ENCODE measurements at regions not wholly inside any gene's neighbourhood (a gene's known extent, or its start where the extent isn't known, plus 50 kb on each side); places are given as distances from the start of the nearest gene placed in this dataset.
"Not testable (repeated sequence)": the region's sequence is repeated elsewhere in the genome, so short reads cannot be mapped to it uniquely, and the experiment has no call there.

DNA sequence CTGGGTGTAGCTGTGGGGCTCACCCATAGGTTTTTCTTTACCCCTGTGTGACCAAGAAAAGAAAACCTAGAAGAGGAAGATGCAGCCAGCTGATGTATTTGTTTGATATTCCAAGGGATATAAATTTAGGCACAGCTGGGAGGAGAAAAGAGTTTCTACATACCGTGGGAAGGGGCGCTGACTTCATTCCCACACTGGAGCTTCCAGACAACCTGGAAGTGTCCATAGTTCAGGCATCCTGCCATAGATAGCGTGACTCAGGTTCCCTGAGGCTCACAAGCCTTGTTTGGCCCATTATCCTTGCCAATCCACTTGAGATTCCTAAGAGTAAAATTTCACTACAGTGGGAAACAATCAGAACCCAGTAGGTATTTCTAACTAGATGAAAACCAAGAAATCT is 371.7 kb upstream of the NRP1 start:
- Histone ChIP-seq H3K27me3 (ENCODE audit: control insufficient read depth, insufficient read depth, low read length) (no peaks in the 10 kb centered on the region), H3K4me3 (ENCODE audit: low read depth, low read length) (no peak overlapping the region), H3K36me3 (ENCODE audit: control insufficient read depth, insufficient read depth, low read length) (no peaks in the 10 kb centered on the region), H3K27ac (ENCODE audit: insufficient read depth, low read length, poor library complexity, severe bottlenecking) (no peak overlapping the region), H3K9me3 (ENCODE audit: control insufficient read depth in 2 of 2, low read length in 2 of 2) (no peaks in the 10 kb centered on the region), H3K4me1 (ENCODE audit: control insufficient read depth, insufficient read depth, low read length, poor library complexity, severe bottlenecking) (no peaks in the 10 kb centered on the region)
- H3K4me1 Mint-ChIP-seq, result no peaks in the 10 kb centered on the region
- H3K4me3 Mint-ChIP-seq, result no peak overlapping the region
- H3K27ac Mint-ChIP-seq, result no peak overlapping the region
- H3K27me3 Mint-ChIP-seq, result peaks cover 4% of the 10 kb centered on the region
- peaks cover 0 to 6% (median 0%) of the 10 kb centered on the region in 7 donors for H3K9me3 Mint-ChIP-seq
- no peaks in the 10 kb centered on the region for H3K36me3 Mint-ChIP-seq
- no peak for DNase-seq
- ATAC-seq (ENCODE audit: low read depth in 2 of 2), result no peak

DNA sequence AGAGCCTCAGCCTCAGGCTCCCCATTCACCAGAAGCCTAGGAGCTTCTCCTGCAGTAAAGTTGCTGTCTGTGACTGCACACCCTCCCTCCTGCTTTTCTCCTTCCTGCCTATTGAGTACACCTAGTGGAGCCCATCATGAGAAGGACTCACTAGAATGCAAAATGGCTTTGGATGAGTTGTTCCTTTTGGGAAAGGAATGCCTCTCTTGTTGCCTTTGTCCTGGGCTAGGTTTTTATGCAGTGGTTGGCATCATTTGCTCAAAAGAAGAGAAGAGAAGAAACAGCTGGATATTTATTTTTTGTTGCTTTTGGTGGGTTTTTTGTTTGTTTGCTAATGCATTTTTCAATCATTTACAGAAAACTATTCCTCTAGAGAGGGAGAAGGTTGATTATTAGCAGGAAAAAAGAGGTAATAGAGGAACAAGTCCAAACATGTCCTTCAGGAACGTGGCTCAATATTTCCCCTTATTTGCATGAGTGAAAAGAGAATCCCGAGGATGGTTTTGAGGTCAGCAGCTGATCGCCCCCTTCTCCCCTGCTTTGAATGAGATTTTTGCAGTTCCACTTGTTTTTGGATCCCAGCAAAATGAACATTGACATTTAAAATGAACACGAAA is 369.9 kb upstream of the NRP1 start:
- no peak for DNase-seq
- no peak for ATAC-seq (ENCODE audit: low read depth in 2 of 2)
- H3K27ac Mint-ChIP-seq, result no peak overlapping the region
- H3K36me3 ChIP-seq (ENCODE audit: control insufficient read depth, insufficient read depth, low read length), result no peaks in the 10 kb centered on the region
- H3K36me3 Mint-ChIP-seq, result no peaks in the 10 kb centered on the region
- no peaks in the 10 kb centered on the region for H3K9me3 ChIP-seq (ENCODE audit: control insufficient read depth in 2 of 2, low read length in 2 of 2)
- H3K9me3 Mint-ChIP-seq, result peaks cover 0 to 13% (median 0%) of the 10 kb centered on the region in 7 donors
- no peak overlapping the region for H3K4me3 Mint-ChIP-seq
- H3K4me1 Mint-ChIP-seq, result no peaks in the 10 kb centered on the region
- H3K27ac ChIP-seq (ENCODE audit: insufficient read depth, low read length, poor library complexity, severe bottlenecking), result no peak overlapping the region
- no peaks in the 10 kb centered on the region for H3K27me3 ChIP-seq (ENCODE audit: control insufficient read depth, insufficient read depth, low read length)
- H3K27me3 Mint-ChIP-seq, result peaks cover 4% of the 10 kb centered on the region
- no peaks in the 10 kb centered on the region for H3K4me1 ChIP-seq (ENCODE audit: control insufficient read depth, insufficient read depth, low read length, poor library complexity, severe bottlenecking)
- H3K4me3 ChIP-seq (ENCODE audit: low read depth, low read length), result no peak overlapping the region

DNA sequence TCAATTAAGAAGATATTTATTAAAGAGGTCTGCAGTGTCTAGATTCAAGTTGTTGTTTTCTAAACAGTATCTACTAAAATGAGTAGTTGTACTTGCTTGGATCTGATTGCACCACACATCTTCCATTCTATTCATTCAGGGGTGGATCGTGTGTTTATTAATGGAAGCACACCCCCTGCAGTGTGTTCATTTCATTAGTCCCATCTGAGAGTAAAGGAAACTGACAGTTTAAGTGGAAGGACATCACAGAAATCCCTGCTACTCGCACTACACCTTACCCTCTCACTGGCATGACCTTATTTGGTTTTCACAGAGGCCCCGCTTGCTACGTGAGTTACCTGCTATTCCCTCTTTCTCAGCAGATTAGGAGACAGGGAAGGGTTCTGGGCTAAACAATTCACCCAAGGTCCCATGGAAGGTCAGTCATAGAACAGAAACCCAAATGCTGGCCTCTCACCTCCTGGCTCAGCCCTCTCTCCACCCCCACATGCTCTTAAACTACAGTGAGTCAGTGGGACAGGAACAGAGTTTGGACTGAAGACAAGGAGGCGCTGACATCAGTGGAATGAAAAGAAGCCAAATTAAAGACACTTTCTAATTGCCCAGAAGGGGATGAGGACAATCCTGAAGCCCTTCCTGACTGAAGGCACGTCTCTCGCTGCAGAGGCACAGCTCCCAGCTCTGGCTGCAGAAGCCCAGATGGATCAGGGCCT is 369.2 kb upstream of the NRP1 start:
- Mint-ChIP-seq H3K36me3 (no peaks in the 10 kb centered on the region), H3K27me3 (peaks cover 4% of the 10 kb centered on the region), H3K4me1 (no peaks in the 10 kb centered on the region), H3K9me3 (peaks cover 0 to 13% (median 0%) of the 10 kb centered on the region in 7 donors), H3K27ac (no peak overlapping the region), H3K4me3 (no peak overlapping the region)
- DNase-seq (no peak), ATAC-seq (ENCODE audit: low read depth in 2 of 2) (no peak)
- H3K36me3 ChIP-seq (ENCODE audit: control insufficient read depth, insufficient read depth, low read length), result no peaks in the 10 kb centered on the region
- no peaks in the 10 kb centered on the region for H3K4me1 ChIP-seq (ENCODE audit: control insufficient read depth, insufficient read depth, low read length, poor library complexity, severe bottlenecking)
- no peak overlapping the region for H3K27ac ChIP-seq (ENCODE audit: insufficient read depth, low read length, poor library complexity, severe bottlenecking)
- H3K27me3 ChIP-seq (ENCODE audit: control insufficient read depth, insufficient read depth, low read length), result no peaks in the 10 kb centered on the region
- no peaks in the 10 kb centered on the region for H3K9me3 ChIP-seq (ENCODE audit: control insufficient read depth in 2 of 2, low read length in 2 of 2)
- H3K4me3 ChIP-seq (ENCODE audit: low read depth, low read length), result no peak overlapping the region

DNA sequence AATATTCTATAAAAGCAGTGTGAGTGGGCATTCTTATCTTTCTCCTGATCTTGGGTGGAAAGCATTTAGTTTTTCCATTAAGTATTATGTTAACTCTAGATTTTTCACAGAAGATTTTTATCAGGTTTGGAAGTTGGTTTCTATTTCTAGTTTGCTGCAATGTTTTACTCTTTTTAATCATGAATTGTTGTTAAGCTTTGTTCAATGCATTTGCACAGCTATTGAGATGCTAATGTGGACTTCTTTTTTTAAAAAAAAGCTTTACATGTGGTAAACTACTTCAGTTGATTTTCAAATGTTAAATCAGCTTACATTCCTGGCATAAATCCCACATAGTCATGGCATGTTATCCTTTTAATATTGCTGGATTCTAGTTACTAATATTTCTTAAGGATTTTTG is 363.6 kb upstream of the NRP1 start:
- DNase-seq, result no peak
- ATAC-seq (ENCODE audit: low read depth in 2 of 2), result no peak
- H3K27ac Mint-ChIP-seq, result no peak overlapping the region
- no peak overlapping the region for H3K4me3 Mint-ChIP-seq
- H3K36me3 Mint-ChIP-seq, result no peaks in the 10 kb centered on the region
- H3K36me3 ChIP-seq (ENCODE audit: control insufficient read depth, insufficient read depth, low read length), result no peaks in the 10 kb centered on the region
- H3K9me3 ChIP-seq (ENCODE audit: control insufficient read depth in 2 of 2, low read length in 2 of 2), result no peaks in the 10 kb centered on the region
- no peak overlapping the region for H3K27ac ChIP-seq (ENCODE audit: insufficient read depth, low read length, poor library complexity, severe bottlenecking)
- H3K4me1 Mint-ChIP-seq, result no peaks in the 10 kb centered on the region
- H3K27me3 ChIP-seq (ENCODE audit: control insufficient read depth, insufficient read depth, low read length), result no peaks in the 10 kb centered on the region
- H3K4me1 ChIP-seq (ENCODE audit: control insufficient read depth, insufficient read depth, low read length, poor library complexity, severe bottlenecking), result no peaks in the 10 kb centered on the region
- H3K27me3 Mint-ChIP-seq, result no peaks in the 10 kb centered on the region
- H3K4me3 ChIP-seq (ENCODE audit: low read depth, low read length), result no peak overlapping the region
- H3K9me3 Mint-ChIP-seq, result peaks cover 0 to 18% (median 2%) of the 10 kb centered on the region in 7 donors

- no peaks in the 10 kb centered on the region for H3K27me3 ChIP-seq (ENCODE audit: control insufficient read depth, insufficient read depth, low read length)
- H3K36me3 Mint-ChIP-seq, result no peaks in the 10 kb centered on the region
- peaks cover 0 to 20% (median 3%) of the 10 kb centered on the region in 7 donors for H3K9me3 Mint-ChIP-seq
- H3K36me3 ChIP-seq (ENCODE audit: control insufficient read depth, insufficient read depth, low read length), result no peaks in the 10 kb centered on the region
- no peak for DNase-seq
- H3K4me3 Mint-ChIP-seq, result no peak overlapping the region
- no peaks in the 10 kb centered on the region for H3K27me3 Mint-ChIP-seq
- ATAC-seq (ENCODE audit: low read depth in 2 of 2), result no peak
- H3K4me1 Mint-ChIP-seq, result no peaks in the 10 kb centered on the region
- H3K4me3 ChIP-seq (ENCODE audit: low read depth, low read length), result no peak overlapping the region
- no peaks in the 10 kb centered on the region for H3K9me3 ChIP-seq (ENCODE audit: control insufficient read depth in 2 of 2, low read length in 2 of 2)
- H3K27ac Mint-ChIP-seq, result no peak overlapping the region
- no peak overlapping the region for H3K27ac ChIP-seq (ENCODE audit: insufficient read depth, low read length, poor library complexity, severe bottlenecking)
- H3K4me1 ChIP-seq (ENCODE audit: control insufficient read depth, insufficient read depth, low read length, poor library complexity, severe bottlenecking), result no peaks in the 10 kb centered on the region
Observed at GRCh38 chr10:33697016-33697415, 362.5 kb upstream of the NRP1 start.

DNA sequence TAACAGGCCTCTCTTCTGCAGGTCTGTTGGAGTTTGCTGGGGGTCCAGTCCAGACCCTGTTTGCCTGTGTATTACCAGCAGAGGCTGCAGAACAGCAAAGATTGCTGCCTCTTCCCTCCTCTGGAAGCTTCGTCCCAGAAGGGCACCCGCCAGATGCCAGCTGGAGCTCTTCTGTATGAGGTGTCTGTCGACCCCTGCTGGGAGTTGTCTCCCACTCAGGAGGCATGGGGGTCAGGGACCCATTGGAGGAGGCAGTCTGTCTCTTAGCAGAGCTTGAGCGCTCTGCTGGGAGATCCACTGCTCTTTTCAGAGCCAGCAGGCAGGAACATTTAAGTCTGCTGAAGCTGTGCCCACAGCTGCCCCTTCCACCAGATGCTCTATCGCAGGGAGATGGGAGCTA is 361.1 kb upstream of the NRP1 start:
- no peaks in the 10 kb centered on the region for H3K9me3 ChIP-seq (ENCODE audit: control insufficient read depth in 2 of 2, low read length in 2 of 2)
- Mint-ChIP-seq H3K4me3 (no peak overlapping the region), H3K36me3 (no peaks in the 10 kb centered on the region), H3K27ac (no peak overlapping the region), H3K4me1 (no peaks in the 10 kb centered on the region), H3K27me3 (no peaks in the 10 kb centered on the region), H3K9me3 (peaks cover 1 to 31% (median 5%) of the 10 kb centered on the region in 7 donors)
- no peak overlapping the region for H3K4me3 ChIP-seq (ENCODE audit: low read depth, low read length)
- H3K27ac ChIP-seq (ENCODE audit: insufficient read depth, low read length, poor library complexity, severe bottlenecking), result no peak overlapping the region
- DNase-seq (no peak), ATAC-seq (ENCODE audit: low read depth in 2 of 2) (no peak)
- H3K4me1 ChIP-seq (ENCODE audit: control insufficient read depth, insufficient read depth, low read length, poor library complexity, severe bottlenecking), result no peaks in the 10 kb centered on the region
- H3K27me3 ChIP-seq (ENCODE audit: control insufficient read depth, insufficient read depth, low read length), result no peaks in the 10 kb centered on the region
- no peaks in the 10 kb centered on the region for H3K36me3 ChIP-seq (ENCODE audit: control insufficient read depth, insufficient read depth, low read length)

DNA sequence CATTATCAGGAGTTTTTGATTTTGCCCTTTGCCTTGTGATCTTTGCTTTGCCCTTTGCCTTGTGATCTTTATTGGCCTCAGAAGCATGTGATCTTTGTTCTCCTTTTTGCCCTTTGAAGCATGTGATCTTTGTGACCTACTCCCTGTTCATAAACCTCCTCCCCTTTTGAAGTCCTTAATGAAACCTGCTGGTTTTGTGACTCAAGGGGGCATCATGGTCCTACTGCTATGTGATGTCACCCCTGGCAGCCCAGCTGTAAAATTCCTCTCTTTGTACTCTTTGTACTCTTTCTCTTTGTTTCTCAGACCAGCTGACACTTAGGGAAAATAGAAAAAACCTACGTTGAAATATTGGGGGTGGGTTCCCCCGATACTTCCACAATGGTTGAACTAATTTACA is 356.1 kb upstream of the NRP1 start:
- H3K36me3 Mint-ChIP-seq; H3K27ac Mint-ChIP-seq; H3K27ac ChIP-seq (ENCODE audit: insufficient read depth, low read length, poor library complexity, severe bottlenecking); H3K4me3 Mint-ChIP-seq; DNase-seq; H3K36me3 ChIP-seq (ENCODE audit: control insufficient read depth, insufficient read depth, low read length); H3K9me3 ChIP-seq (ENCODE audit: control insufficient read depth in 2 of 2, low read length in 2 of 2); H3K27me3 ChIP-seq (ENCODE audit: control insufficient read depth, insufficient read depth, low read length); H3K4me1 ChIP-seq (ENCODE audit: control insufficient read depth, insufficient read depth, low read length, poor library complexity, severe bottlenecking); ATAC-seq (ENCODE audit: low read depth in 2 of 2); H3K4me3 ChIP-seq (ENCODE audit: low read depth, low read length); H3K27me3 Mint-ChIP-seq; H3K4me1 Mint-ChIP-seq: not testable (repeated sequence)
- H3K9me3 Mint-ChIP-seq, result peaks cover 2 to 41% (median 10%) of the 10 kb centered on the region in 7 donors

DNA sequence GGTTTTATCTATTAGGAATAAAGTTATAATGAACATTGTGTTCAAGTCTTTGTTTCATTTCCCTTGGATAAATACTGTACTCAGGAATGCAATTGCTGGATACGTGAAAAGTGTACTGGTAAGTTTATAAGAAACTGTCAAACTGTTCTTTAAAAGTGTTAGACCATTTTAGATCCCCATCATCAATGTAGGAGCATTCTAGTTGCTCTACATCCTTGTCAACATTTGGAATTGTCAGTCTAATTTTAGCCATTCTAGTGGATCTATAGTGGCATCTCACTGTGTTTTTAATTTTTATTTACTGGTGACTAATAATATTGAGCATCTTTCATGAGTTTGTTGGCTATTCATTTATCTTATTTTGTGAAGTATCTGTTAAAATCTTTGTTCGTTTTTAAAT is 354.0 kb upstream of the NRP1 start:
- no peaks in the 10 kb centered on the region for H3K4me1 Mint-ChIP-seq
- Histone ChIP-seq H3K4me1 (ENCODE audit: control insufficient read depth, insufficient read depth, low read length, poor library complexity, severe bottlenecking) (no peaks in the 10 kb centered on the region), H3K27ac (ENCODE audit: insufficient read depth, low read length, poor library complexity, severe bottlenecking) (no peak overlapping the region), H3K4me3 (ENCODE audit: low read depth, low read length) (no peak overlapping the region), H3K9me3 (ENCODE audit: control insufficient read depth in 2 of 2, low read length in 2 of 2) (no peaks in the 10 kb centered on the region), H3K36me3 (ENCODE audit: control insufficient read depth, insufficient read depth, low read length) (no peaks in the 10 kb centered on the region), H3K27me3 (ENCODE audit: control insufficient read depth, insufficient read depth, low read length) (no peaks in the 10 kb centered on the region)
- peaks cover 7% of the 10 kb centered on the region for H3K27me3 Mint-ChIP-seq
- no peak for DNase-seq
- no peak overlapping the region for H3K4me3 Mint-ChIP-seq
- no peak for ATAC-seq (ENCODE audit: low read depth in 2 of 2)
- H3K27ac Mint-ChIP-seq, result no peak overlapping the region
- H3K9me3 Mint-ChIP-seq, result peaks cover 2 to 31% (median 12%) of the 10 kb centered on the region in 7 donors
- H3K36me3 Mint-ChIP-seq, result no peaks in the 10 kb centered on the region

Data from CD4-positive, CD25-positive, alpha-beta regulatory T cell (primary cell).